ENCODE measurements at regions not wholly inside any gene's neighbourhood (a gene's known extent, or its start where the extent isn't known, plus 50 kb on each side); places are given as distances from the start of the nearest gene placed in this dataset.
"Not testable (repeated sequence)": the region's sequence is repeated elsewhere in the genome, so short reads cannot be mapped to it uniquely, and the experiment has no call there.

DNA sequence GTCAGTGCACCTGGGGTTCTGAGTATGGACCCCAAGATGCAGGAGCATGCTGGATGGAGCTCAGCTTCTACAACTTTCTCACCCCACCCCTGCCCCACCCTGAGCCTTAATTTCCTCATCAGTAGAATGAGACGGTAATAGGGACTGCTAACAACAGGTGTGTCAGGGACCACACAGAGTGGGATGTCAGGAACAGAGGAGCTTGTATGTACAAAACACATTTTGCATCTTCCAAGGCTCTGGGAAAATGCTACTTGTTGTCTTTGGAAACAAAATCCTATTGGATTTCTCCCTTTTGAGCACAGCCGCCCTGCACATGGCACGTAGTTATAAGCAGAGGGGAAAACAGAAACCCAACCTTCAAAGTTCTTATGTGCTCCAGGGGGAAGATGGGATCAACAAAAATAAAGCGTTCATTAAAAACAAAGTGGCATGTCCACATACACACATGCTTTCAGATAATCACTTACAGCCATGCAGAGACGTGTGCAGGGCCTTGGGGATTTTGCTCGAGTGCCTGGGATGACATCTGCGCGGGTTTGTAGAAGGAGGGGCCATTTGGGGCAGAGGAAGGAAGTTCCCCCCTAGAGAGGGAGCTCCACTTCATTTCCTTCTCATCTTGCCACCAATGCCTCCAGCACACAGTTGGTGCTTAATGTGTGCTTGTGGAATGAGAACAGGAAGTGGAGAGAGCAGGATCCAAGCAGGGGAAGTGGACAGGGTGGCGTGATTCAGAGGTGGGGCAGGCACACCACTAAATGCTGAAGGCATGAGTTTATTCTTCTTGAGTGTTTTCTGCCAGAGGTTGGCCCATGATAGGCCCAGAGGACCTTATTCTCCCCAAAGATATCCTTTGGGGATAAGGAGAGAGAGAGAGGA lies 138.9 kb downstream of the SMIM20 start:
- no peak overlapping the region for H3K4me3 ChIP-seq (ENCODE audit: low read depth, low read length)
- TF ChIP-seq, protein P1, sequence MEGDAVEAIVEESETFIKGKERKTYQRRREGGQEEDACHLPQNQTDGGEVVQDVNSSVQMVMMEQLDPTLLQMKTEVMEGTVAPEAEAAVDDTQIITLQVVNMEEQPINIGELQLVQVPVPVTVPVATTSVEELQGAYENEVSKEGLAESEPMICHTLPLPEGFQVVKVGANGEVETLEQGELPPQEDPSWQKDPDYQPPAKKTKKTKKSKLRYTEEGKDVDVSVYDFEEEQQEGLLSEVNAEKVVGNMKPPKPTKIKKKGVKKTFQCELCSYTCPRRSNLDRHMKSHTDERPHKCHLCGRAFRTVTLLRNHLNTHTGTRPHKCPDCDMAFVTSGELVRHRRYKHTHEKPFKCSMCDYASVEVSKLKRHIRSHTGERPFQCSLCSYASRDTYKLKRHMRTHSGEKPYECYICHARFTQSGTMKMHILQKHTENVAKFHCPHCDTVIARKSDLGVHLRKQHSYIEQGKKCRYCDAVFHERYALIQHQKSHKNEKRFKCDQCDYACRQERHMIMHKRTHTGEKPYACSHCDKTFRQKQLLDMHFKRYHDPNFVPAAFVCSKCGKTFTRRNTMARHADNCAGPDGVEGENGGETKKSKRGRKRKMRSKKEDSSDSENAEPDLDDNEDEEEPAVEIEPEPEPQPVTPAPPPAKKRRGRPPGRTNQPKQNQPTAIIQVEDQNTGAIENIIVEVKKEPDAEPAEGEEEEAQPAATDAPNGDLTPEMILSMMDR (IDR thresholded peaks at IDR 0.05; ENCODE audit: low read depth, low read length) = no peak

DNA sequence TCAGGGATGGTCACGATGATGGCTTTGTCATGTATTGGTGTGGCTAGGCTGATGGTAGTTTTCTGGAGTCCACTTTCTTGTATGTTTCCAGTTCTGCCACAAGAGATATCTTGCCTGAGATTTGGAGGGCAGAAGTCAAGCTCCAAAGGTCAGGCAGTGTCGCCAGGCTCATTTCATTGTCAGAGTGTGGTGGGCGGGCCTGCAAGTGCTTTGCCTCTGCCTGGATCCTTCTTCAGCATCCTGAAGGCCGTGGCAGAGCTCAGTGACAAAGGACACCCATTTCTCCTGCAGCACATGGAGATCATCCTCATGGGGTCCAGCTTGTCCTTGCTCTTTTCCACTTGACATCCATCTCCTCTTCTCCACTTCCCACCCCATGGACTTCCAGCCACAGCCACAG lies 139.7 kb downstream of the SMIM20 start:
- TF ChIP-seq, protein P1 (IDR thresholded peaks at IDR 0.05; ENCODE audit: low read depth, low read length) = no peak
- H3K4me3 ChIP-seq (ENCODE audit: low read depth, low read length) = no peak overlapping the region

DNA sequence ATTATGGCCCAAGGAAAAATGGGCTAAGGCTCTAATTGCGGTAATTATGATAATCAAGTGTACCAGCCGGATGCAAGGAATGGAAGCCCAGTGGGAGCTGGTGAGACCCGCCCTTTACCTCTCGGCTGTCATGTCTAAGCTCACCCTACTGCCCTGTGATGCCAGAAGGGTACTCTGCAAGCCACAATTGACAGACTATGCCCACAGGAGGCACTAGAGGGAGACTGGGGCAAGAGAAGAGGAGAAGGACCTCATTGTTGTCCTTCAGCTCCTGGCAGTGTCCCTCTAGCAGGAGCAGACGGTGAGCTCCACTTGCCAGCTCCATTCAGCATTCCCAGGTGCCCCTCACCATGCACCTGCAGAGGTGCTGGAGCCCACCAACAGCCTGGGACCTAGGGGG lies 141.8 kb downstream of the SMIM20 start:
- H3K4me3 ChIP-seq (ENCODE audit: low read depth, low read length) = no peak overlapping the region
- TF ChIP-seq, protein P1 (IDR thresholded peaks at IDR 0.05; ENCODE audit: low read depth, low read length) = no peak

- no peak overlapping the region for H3K4me3 ChIP-seq (ENCODE audit: low read depth, low read length)
- TF ChIP-seq, protein P1 (IDR thresholded peaks at IDR 0.05; ENCODE audit: low read depth, low read length) = no peak
Observed at GRCh38 chr4:26056406-26056805, 142.4 kb downstream of the SMIM20 start.

GRCh38 chr4:26057839-26058238 lies 143.8 kb downstream of the SMIM20 start:
- not testable (repeated sequence) for H3K4me3 ChIP-seq (ENCODE audit: low read depth, low read length)

DNA sequence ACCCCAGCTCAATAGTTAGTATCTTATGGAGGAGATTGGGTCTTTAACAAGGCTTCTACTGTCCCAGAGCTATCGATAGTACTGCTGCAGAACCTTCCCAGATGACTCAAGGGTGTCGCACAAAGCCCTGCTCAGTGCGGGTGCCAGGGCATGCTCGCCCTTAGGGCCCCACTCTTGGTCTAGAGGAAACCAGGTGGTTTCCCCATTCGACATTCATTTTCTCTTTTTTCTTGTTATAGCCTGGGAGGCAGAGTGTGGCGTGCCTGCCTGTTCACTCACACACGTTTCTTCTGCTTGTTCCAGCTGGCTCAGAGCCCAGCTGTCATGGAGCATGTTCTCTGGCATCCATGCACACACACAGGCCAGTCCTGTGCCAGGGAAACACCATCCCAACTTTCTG lies 144.5 kb downstream of the SMIM20 start:
- no peak overlapping the region for H3K4me3 ChIP-seq (ENCODE audit: low read depth, low read length)
- TF ChIP-seq, protein P1 (IDR thresholded peaks at IDR 0.05; ENCODE audit: low read depth, low read length) = no peak

DNA sequence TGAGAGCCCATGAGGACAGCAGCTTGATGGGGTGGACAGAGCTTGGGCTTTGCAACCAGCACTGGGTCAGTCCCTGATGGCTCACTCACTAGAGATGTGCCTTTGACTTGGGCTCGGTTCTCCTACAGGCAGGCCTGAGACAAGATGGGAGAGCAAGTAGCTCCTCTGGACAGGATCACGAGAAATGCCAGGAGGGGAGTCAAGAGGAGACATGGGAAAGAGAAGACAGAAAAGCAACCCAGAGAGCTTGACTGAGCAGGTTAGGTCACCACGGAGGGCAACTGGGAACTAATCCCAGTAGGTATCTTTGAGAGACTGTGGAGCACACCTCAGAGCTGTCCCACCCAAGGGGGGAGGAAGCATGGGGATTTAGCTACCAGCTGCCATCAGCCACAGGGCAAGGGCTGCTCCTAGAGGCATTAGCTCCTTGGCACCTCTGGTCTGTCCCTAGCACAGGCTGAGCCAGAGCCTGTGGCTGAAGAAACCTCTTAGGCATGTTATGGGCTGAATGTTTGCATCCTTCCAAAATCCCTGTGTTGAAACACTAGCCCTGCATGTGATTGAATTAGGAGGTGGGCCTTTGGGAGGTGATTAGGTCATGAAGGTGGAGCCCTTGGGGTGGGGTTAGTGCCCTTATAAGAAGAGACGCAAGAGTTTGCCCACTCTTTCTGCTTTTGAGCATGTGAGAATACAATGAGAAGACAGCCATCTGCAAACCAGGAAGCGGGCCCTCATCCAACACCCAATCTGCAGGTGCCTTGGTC lies 145.6 kb downstream of the SMIM20 start:
- TF ChIP-seq, protein P1 (IDR thresholded peaks at IDR 0.05; ENCODE audit: low read depth, low read length) = no peak
- no peak overlapping the region for H3K4me3 ChIP-seq (ENCODE audit: low read depth, low read length)

Measured in WI38 (cell line).